ENCODE measurements at regions not wholly inside any gene's neighbourhood (a gene's known extent, or its start where the extent isn't known, plus 50 kb on each side); places are given as distances from the start of the nearest gene placed in this dataset.

- Histone ChIP-seq H3K9me3 (ENCODE audit: control insufficient read depth, low read depth, low read length) (no peaks in the 10 kb centered on the region), H3K18ac (ENCODE audit: insufficient read length, low read depth, low read length) (no peak overlapping the region), H3K56ac (ENCODE audit: insufficient read length, low read depth, low read length) (no peak overlapping the region), H4K20me1 (ENCODE audit: control insufficient read depth, insufficient read depth, insufficient read length) (no peaks in the 10 kb centered on the region), H2AFZ (ENCODE audit: low read length) (no peak overlapping the region), H3K23me2 (ENCODE audit: insufficient read length, low read depth, low read length, poor library complexity, severe bottlenecking) (no peaks in the 10 kb centered on the region), H2BK120ac (ENCODE audit: low read depth, low read length, poor library complexity, severe bottlenecking) (no peak overlapping the region), H3K79me1 (ENCODE audit: insufficient read depth, low read depth, low read length, poor library complexity, severe bottlenecking) (no peaks in the 10 kb centered on the region), H4K8ac (replicated peaks; ENCODE audit: insufficient read length, low read depth, low read length) (no peak overlapping the region), H3K9ac (ENCODE audit: extremely low read depth, insufficient read length, low read length) (no peak overlapping the region), H4K5ac (ENCODE audit: insufficient read length, low read depth, low read length) (no peak overlapping the region), H2BK20ac (ENCODE audit: low read depth, low read length, poor library complexity, severe bottlenecking) (no peak overlapping the region), H2BK15ac (ENCODE audit: low read depth, low read length) (no peak overlapping the region), H3K23ac (ENCODE audit: insufficient read length, low read depth, low read length) (no peak overlapping the region), H3K4me1 (ENCODE audit: insufficient read depth, low read length) (no peaks in the 10 kb centered on the region), H3K4ac (ENCODE audit: low read depth, low read length) (no peak overlapping the region), H3K14ac (ENCODE audit: insufficient read depth, low read length) (no peak overlapping the region), H3K27me3 (ENCODE audit: insufficient read depth, low read length) (no peaks in the 10 kb centered on the region), H2AK5ac (ENCODE audit: insufficient read length, low read length) (no peak overlapping the region), H2BK5ac (ENCODE audit: insufficient read length, low read length) (no peak overlapping the region), H3K79me2 (ENCODE audit: insufficient read depth, low read length) (no peaks in the 10 kb centered on the region), H2BK12ac (ENCODE audit: insufficient read length, low read depth, low read length) (no peak overlapping the region), H3K4me2 (ENCODE audit: insufficient read depth, insufficient read length, low read length) (no peak overlapping the region), H3T11ph (ENCODE audit: low read length) (no peak overlapping the region), H3K27ac (ENCODE audit: insufficient read length, low read depth, low read length) (no peak overlapping the region), H4K91ac (ENCODE audit: insufficient read length, low read depth, low read length) (no peak overlapping the region)
- H3K36me3 Mint-ChIP-seq (ENCODE audit: insufficient read depth in 1 of 3, low read depth in 3 of 3) = no peaks in the 10 kb centered on the region
- no peaks in the 10 kb centered on the region for H3K4me1 Mint-ChIP-seq
- H3K27ac Mint-ChIP-seq = no peak overlapping the region
- H3K27me3 Mint-ChIP-seq (ENCODE audit: low read depth) = peaks cover 2% of the 10 kb centered on the region; the same call in 1 of the 2 replicates
- WGBS (ENCODE audit: extremely low coverage, insufficient read length, low lambda C conversion rate) = no CpG with 5 or more reads among the region's 2 CpGs
- H3K9me3 Mint-ChIP-seq = peaks cover 0 to 3% of the 10 kb centered on the region in 2 experiments; a peak in 1 of 5 replicates
- DNase-seq = no peak
- TF ChIP-seq CTCF (conservative IDR thresholded peaks at IDR 0.05) = no peak
- H3K4me3 Mint-ChIP-seq = no peak overlapping the region
These were observed 115.1 kb downstream of the FGF9 start for GRCh38 chr13:21785990-21786389.
